Activated T-helper 17 cell treated with anti-CD3 and anti-CD28 coated beads, Interleukin-2, amount 50 U/mL, for 72 hours (primary cell): ENCODE measurements at regions not wholly inside any gene's neighbourhood (a gene's known extent, or its start where the extent isn't known, plus 50 kb on each side); places are given as distances from the start of the nearest gene placed in this dataset.

Source experiments
- ATAC-seq: fragments of 150-1000 bp; cut with Tn5 transposase; replicated peaks from 2 replicates; pipeline ENCODE4 v1.10.0; 2021; ENCODE audit warnings: mild to moderate bottlenecking, moderate library complexity
- H3K27ac Mint-ChIP-seq: one replicate; pipeline ENCODE4 v1.8.0; 2022; ENCODE audit warnings: mixed read lengths
- H3K27me3 Mint-ChIP-seq: one replicate; pipeline ENCODE4 v1.8.0; 2022; ENCODE audit warnings: mixed read lengths
- H3K36me3 Mint-ChIP-seq: one replicate; pipeline ENCODE4 v1.8.0; 2022; ENCODE audit warnings: low read depth, mild to moderate bottlenecking, mixed read lengths
- H3K4me1 Mint-ChIP-seq: one replicate; pipeline ENCODE4 v1.8.0; 2022; ENCODE audit warnings: mixed read lengths
- H3K4me3 Mint-ChIP-seq: one replicate; pipeline ENCODE4 v1.8.0; 2022; ENCODE audit warnings: mild to moderate bottlenecking, mixed read lengths
- H3K9me3 Mint-ChIP-seq: one replicate; pipeline ENCODE4 v1.8.0; 2022; ENCODE audit warnings: mixed read lengths

DNA sequence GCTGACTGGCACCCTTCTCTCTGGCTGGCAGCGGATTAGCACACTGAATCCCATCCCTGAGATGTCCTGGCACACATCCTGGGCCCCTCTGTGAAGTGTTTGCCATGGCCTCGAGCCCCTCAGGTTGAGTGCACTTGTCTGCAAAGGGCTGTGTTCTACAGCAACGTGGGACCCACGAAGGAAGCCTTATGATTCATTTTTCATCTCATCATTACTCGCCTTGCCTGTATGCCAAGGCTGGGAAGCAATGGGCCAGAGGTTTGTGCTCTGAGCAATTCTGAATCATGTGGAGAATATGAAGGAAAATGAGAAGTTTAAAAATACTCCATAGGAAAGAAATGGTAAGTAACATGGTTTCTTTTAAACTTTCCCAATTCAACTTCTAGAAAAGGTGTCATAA lies 124.8 kb upstream of the LMO4 start:
- no peak overlapping the region for H3K4me3 Mint-ChIP-seq
- H3K9me3 Mint-ChIP-seq, result no peaks in the 10 kb centered on the region
- ATAC-seq, result no peak
- H3K27me3 Mint-ChIP-seq, result peaks cover 46% of the 10 kb centered on the region
- H3K4me1 Mint-ChIP-seq, result peaks cover 8% of the 10 kb centered on the region
- H3K27ac Mint-ChIP-seq, result no peak overlapping the region
- H3K36me3 Mint-ChIP-seq, result no peaks in the 10 kb centered on the region

DNA sequence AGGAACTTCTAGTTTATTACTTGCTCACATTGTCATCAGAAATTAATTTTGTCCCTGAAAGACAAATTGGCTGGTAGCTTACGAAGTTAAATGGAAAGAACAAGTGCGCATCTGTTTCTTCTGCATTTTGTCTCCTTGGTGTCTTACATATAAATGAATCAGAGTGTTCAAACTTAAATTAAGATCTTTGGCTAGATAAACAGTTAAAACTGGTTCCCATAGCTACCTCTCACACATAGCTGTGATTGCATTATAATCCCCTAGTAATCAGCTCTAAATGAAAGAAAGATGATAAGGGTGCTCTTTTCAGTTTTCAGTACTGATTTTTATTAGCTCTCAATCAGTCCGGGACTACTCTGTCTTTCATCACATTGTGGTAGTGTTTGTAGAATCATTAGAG lies 124.2 kb upstream of the LMO4 start:
- no peaks in the 10 kb centered on the region for H3K9me3 Mint-ChIP-seq
- no peak overlapping the region for H3K27ac Mint-ChIP-seq
- H3K36me3 Mint-ChIP-seq, result no peaks in the 10 kb centered on the region
- no peak for ATAC-seq
- H3K4me1 Mint-ChIP-seq, result peaks cover 8% of the 10 kb centered on the region
- H3K27me3 Mint-ChIP-seq, result peaks cover 46% of the 10 kb centered on the region
- no peak overlapping the region for H3K4me3 Mint-ChIP-seq

GRCh38 chr1:87204921-87205320 lies 123.8 kb upstream of the LMO4 start:
- Mint-ChIP-seq H3K9me3 (no peaks in the 10 kb centered on the region), H3K27me3 (peaks cover 42% of the 10 kb centered on the region), H3K36me3 (no peaks in the 10 kb centered on the region), H3K27ac (no peak overlapping the region), H3K4me1 (peaks cover 8% of the 10 kb centered on the region), H3K4me3 (no peak overlapping the region)
- ATAC-seq, result no peak

DNA sequence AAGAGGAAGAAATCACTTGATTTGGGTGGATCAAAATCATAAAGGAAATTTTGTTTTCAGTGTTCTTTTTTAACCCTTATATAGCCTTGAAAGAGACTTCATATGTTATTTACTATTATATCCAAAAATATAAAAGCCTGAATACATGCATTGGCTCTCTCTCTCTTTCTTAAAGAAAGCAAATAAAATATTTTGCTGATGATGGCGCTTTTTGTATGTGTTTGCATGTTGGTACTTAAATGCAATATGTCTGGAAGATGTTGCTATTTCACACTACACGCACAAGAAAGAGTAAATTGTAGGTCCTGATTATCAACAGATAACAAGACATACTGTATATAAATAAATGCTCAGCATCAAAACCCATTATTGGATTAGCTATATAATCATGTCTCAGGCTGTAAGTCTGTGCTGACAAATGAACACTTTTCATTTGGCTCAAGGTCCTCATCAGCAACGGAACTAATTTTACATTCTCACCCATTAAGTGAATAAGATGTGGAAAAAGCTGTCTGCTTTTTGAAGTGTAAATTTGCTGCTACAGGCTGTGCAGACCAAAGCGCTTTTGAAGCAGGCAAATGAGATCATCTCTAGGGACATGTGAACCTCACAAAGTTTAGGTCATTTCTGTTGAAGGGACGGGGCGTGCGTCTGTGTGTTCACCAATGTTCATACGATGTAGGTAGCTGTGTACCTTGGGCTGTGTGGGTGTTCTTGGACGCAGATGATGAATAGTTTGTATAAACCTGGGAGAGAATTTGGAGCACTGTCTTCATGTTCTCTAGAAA lies 122.4 kb upstream of the LMO4 start:
- ATAC-seq, result no peak
- no peak overlapping the region for H3K27ac Mint-ChIP-seq
- peaks cover 36% of the 10 kb centered on the region for H3K27me3 Mint-ChIP-seq
- no peaks in the 10 kb centered on the region for H3K36me3 Mint-ChIP-seq
- H3K4me3 Mint-ChIP-seq, result no peak overlapping the region
- peaks cover 8% of the 10 kb centered on the region for H3K4me1 Mint-ChIP-seq
- H3K9me3 Mint-ChIP-seq, result no peaks in the 10 kb centered on the region

DNA sequence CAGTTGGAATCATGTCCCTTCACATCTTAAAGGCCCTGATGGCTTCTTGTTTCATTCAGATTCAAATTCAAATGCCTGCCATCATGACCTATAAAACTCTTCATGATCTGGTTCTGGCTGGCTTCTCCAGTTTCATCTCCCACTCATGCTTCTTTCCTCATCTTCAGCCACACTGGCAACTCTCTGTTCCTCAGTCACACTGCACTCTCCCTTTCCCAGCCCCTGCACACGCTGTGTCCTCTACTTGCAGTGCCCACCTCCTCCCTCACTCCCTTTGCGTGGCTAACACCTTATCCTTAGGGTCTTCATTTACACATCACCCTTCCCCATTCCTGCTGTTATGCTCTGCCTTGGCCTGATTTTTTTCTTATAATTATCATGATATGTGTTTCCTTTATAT lies 120.6 kb upstream of the LMO4 start:
- Mint-ChIP-seq H3K4me3 (no peak overlapping the region), H3K27ac (no peak overlapping the region), H3K36me3 (no peaks in the 10 kb centered on the region), H3K9me3 (no peaks in the 10 kb centered on the region), H3K4me1 (peaks cover under 1% of the 10 kb centered on the region), H3K27me3 (peaks cover 24% of the 10 kb centered on the region)
- no peak for ATAC-seq

DNA sequence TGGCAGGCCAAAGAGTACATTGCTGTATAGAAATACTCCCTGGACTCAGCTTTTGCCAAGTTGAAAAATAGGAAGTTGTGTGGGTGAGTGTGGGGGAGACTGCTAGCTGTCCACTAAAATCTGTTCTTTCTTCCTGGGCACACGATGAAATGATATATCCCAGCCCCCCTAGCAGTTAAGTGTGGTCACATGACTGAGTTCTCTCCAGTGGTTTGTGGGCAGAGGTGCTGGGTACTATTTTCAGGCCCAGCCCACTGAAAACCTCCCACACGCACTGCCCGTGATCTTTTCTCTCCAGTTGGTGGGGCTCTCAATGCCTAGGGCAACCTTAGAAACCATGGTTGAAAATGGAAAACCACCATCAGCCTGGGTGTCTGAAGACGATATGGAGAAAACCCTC lies 119.7 kb upstream of the LMO4 start:
- H3K27me3 Mint-ChIP-seq, result peaks cover 23% of the 10 kb centered on the region
- H3K36me3 Mint-ChIP-seq, result no peaks in the 10 kb centered on the region
- no peak overlapping the region for H3K4me3 Mint-ChIP-seq
- H3K4me1 Mint-ChIP-seq, result no peaks in the 10 kb centered on the region
- H3K27ac Mint-ChIP-seq, result no peak overlapping the region
- H3K9me3 Mint-ChIP-seq, result no peaks in the 10 kb centered on the region
- ATAC-seq, result no peak

DNA sequence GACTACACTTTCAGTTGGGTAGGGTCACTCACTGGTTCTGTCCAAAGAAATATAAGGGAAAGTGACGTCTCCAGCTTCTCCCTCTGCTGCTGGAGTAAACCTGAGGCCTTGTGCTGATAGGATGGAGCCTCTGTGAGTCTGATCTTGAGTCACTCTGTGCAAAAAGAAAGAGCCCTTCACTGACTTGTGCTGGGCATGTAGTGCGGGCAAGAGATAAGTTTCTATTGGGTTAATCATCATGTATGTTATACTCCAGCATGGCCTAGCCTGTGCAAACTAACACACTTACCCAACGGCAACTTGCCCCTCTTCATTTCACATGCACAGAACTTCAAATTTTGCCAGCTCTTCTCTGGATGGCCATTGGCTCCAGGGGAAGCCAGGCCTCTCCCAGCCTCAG lies 118.5 kb upstream of the LMO4 start:
- no peak for ATAC-seq
- Mint-ChIP-seq H3K4me3 (no peak overlapping the region), H3K36me3 (no peaks in the 10 kb centered on the region), H3K9me3 (no peaks in the 10 kb centered on the region), H3K27ac (no peak overlapping the region), H3K4me1 (no peaks in the 10 kb centered on the region), H3K27me3 (peaks cover 23% of the 10 kb centered on the region)

DNA sequence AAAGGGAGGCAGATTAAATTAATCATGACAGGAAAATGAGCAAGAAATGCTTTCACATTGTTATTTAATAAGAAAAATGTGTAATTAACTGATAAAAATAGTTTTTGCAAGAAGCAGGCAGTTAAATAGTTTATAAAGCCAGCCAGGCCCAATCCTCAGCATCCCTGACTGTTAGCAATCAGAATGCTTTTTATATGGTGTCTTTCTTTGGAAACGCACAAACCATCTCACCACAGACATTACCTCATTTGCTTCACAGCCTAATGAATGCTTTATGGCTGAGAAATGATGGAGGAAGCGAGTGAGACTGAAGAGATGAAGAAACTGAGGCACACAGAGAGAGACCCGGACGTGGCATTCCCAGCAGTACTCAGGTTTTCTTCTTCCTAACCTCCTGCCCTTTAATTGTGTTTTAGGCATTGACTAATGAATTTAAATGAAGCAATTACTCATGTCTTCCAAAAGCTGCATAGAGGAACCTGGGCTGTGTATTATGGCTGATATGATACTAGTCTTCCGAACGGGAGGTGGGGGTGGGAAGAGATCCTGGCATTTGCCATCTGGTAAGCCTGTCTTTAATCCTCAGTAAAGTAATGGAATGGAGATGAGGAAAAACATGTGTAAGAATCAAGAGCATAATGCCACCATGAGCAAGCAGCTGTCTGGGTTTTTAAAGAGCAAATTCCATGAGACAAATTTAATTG lies 116.1 kb upstream of the LMO4 start:
- Mint-ChIP-seq H3K27ac (no peak overlapping the region), H3K27me3 (peaks cover 13% of the 10 kb centered on the region), H3K9me3 (peaks cover 3% of the 10 kb centered on the region), H3K36me3 (no peaks in the 10 kb centered on the region), H3K4me3 (no peak overlapping the region), H3K4me1 (no peaks in the 10 kb centered on the region)
- ATAC-seq, result no peak

DNA sequence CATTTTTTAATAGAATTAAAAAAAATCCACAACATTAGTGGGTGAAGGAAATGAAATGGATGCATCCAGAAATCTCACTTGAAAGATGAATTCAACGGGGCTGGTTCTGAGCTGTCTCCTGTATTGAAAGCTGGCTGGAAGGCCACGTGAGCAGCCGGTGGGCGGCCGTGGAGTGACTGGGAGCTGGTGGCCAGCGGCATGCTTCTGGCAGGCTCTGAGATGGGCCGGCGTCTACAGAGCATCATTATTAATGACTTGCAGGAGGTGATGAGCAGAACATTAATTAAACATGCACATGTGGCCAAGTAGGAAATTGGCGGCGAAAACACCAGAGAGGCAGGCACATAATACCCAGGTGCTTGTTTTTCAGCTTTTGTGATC lies 115.6 kb upstream of the LMO4 start:
- Mint-ChIP-seq H3K27me3 (peaks cover 12% of the 10 kb centered on the region), H3K36me3 (no peaks in the 10 kb centered on the region), H3K4me1 (no peaks in the 10 kb centered on the region), H3K9me3 (peaks cover 3% of the 10 kb centered on the region), H3K4me3 (no peak overlapping the region), H3K27ac (no peak overlapping the region)
- ATAC-seq, result no peak

DNA sequence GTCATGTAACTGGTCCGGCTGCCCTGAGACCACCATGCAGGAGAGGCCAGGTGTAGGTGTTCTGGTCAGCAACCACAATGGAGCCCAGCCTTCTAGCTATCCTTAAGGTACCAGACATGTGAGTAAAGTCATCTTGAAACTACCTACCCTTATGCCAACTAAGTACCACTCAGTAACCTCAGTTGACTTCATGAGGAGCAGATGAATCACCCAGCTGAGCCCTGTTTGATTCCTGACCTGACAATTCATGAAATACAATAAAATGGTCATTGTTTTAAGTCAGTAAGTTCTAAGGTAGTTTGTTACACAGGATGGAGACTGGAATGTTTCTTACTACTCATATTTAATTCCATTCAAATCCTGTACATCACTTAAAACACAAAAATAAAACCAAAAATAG lies 113.1 kb upstream of the LMO4 start:
- ATAC-seq, result no peak
- no peak overlapping the region for H3K4me3 Mint-ChIP-seq
- no peak overlapping the region for H3K27ac Mint-ChIP-seq
- H3K9me3 Mint-ChIP-seq, result peaks cover 3% of the 10 kb centered on the region
- H3K36me3 Mint-ChIP-seq, result no peaks in the 10 kb centered on the region
- H3K27me3 Mint-ChIP-seq, result peaks cover 9% of the 10 kb centered on the region
- no peaks in the 10 kb centered on the region for H3K4me1 Mint-ChIP-seq

GRCh38 chr1:87218618-87219017 lies 110.1 kb upstream of the LMO4 start:
- ATAC-seq, result no peak
- Mint-ChIP-seq H3K9me3 (peaks cover 3% of the 10 kb centered on the region), H3K27ac (no peak overlapping the region), H3K4me3 (no peak overlapping the region), H3K27me3 (peaks cover 3% of the 10 kb centered on the region), H3K36me3 (no peaks in the 10 kb centered on the region), H3K4me1 (no peaks in the 10 kb centered on the region)

DNA sequence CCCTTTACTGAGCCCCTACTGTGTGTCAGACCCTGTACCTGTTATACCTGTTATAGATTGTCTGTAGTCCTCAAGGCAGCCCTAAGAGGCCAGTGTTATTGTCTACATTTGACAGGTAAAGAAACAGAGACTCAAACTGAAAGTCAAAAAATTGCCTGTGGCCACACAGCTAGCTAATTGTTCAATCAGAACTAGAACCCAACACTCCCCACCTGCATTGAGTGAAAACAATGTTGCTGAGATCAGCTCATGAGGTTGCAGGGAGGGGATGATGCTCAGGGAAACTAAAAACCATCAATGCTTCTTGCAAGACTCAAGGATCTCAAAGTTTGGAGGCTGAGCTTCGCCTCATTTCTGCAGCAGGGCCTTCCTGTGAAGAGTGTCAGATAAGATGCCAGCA lies 109.5 kb upstream of the LMO4 start:
- peaks cover 3% of the 10 kb centered on the region for H3K9me3 Mint-ChIP-seq
- no peaks in the 10 kb centered on the region for H3K36me3 Mint-ChIP-seq
- ATAC-seq, result no peak
- H3K4me3 Mint-ChIP-seq, result no peak overlapping the region
- no peaks in the 10 kb centered on the region for H3K4me1 Mint-ChIP-seq
- H3K27me3 Mint-ChIP-seq, result peaks cover 3% of the 10 kb centered on the region
- H3K27ac Mint-ChIP-seq, result no peak overlapping the region

- peaks cover 3% of the 10 kb centered on the region for H3K9me3 Mint-ChIP-seq
- no peaks in the 10 kb centered on the region for H3K4me1 Mint-ChIP-seq
- no peak overlapping the region for H3K4me3 Mint-ChIP-seq
- no peak for ATAC-seq
- H3K36me3 Mint-ChIP-seq, result no peaks in the 10 kb centered on the region
- peaks cover 3% of the 10 kb centered on the region for H3K27me3 Mint-ChIP-seq
- no peak overlapping the region for H3K27ac Mint-ChIP-seq
Measured at GRCh38 chr1:87219626-87220025, 109.1 kb upstream of the LMO4 start.

- Mint-ChIP-seq H3K4me1 (no peaks in the 10 kb centered on the region), H3K9me3 (no peaks in the 10 kb centered on the region), H3K4me3 (no peak overlapping the region), H3K27me3 (peaks cover 3% of the 10 kb centered on the region), H3K27ac (no peak overlapping the region), H3K36me3 (no peaks in the 10 kb centered on the region)
- ATAC-seq, result no peak
Measured at GRCh38 chr1:87220993-87221392, 107.7 kb upstream of the LMO4 start.

DNA sequence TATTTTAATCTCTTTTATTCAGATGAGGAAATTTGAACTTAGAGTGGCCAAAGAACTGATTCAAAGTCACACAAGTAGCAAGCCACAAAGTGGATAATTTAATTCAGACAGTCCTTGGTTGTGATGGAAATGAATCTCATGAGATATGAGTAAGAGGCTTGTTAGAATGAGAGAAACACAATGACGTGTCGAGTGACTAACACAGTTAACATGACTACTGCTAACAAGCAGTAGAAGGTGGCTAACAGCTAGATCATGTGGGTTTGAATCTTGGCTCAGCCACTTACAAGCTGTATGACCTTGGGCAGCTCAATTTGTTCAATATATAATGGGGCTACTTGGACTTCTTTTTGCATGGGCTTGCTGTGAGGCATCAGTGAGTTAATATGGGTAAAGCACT lies 104.5 kb upstream of the LMO4 start:
- Mint-ChIP-seq H3K27ac (no peak overlapping the region), H3K9me3 (no peaks in the 10 kb centered on the region), H3K4me1 (no peaks in the 10 kb centered on the region), H3K4me3 (no peak overlapping the region), H3K36me3 (no peaks in the 10 kb centered on the region), H3K27me3 (peaks cover 3% of the 10 kb centered on the region)
- ATAC-seq, result peak; percentile 92
